ENCODE measurements at regions not wholly inside any gene's neighbourhood (a gene's known extent, or its start where the extent isn't known, plus 50 kb on each side); places are given as distances from the start of the nearest gene placed in this dataset.
"Not testable (repeated sequence)": the region's sequence is repeated elsewhere in the genome, so short reads cannot be mapped to it uniquely, and the experiment has no call there.

DNA sequence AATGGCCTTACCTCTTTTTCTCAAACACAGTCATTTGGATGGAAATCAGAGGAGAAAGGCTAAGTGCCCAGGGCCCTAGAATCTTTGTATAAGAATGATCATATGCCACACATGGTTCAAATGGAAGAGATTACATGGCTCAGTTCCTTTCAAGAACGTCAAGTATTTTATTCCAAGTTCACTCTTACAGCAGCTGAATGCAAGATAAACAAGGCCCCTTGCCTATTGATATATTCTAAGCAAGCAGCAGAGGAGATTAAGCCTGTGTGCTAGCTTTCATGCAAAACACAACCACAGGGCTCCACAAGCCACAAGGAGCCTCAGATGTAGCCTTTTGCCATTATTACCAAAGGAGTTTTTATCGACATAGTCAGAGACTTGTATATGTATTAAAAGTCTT is 55.3 kb upstream of the SLCO6A1 start:
- DNase-seq (ENCODE audit: low read depth), result no peak

GRCh38 chr5:102554728-102555127 is 55.9 kb upstream of the SLCO6A1 start:
- DNase-seq (ENCODE audit: low read depth), result no peak

GRCh38 chr5:102561894-102562760 is 63.3 kb upstream of the SLCO6A1 start:
- DNase-seq (ENCODE audit: low read depth), result no peak

GRCh38 chr5:102570747-102571146 is 71.9 kb upstream of the SLCO6A1 start:
- no peak for DNase-seq (ENCODE audit: low read depth)

DNA sequence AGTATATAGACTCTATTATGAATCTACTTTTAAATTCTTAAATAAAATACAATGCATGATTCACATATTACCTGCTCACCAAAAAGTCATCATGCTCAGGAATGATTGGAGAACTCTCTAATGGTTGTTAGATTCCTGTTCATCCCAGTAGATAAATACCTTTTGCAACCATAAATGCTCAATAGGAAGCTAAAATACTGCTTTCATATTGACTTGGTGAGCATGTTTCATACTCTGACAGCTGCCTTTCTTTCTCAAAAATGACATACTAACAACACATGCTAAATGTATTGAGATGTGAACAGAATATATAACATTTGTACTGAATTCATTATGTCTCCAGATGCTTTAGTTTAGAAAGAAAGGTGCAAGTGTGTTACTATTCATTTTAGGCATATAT is 79.6 kb upstream of the SLCO6A1 start:
- DNase-seq (ENCODE audit: low read depth), result no peak

- DNase-seq (ENCODE audit: low read depth), result no peak
Measured at GRCh38 chr5:102579379-102579778, 80.6 kb upstream of the SLCO6A1 start.

DNA sequence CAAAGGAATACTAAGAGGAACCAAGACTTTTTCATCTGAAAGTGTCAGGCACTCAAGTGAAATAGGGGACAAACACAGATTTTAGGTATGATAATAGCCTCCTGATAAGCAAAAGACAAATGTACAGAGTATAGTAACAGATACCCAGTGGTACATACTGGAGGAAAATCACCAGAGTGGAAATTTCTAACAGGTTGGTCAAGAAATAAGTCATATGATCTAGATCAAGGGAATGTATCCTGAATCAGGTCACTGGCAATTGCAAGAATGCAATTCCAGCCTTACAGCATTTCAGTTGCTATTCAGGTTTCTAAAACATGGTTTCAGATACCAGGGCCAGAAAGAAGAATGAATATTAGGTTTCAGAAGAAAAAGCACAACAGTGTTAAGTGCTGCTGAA is 82.2 kb upstream of the SLCO6A1 start:
- DNase-seq (ENCODE audit: low read depth), result no peak

GRCh38 chr5:102582696-102583095 is 83.9 kb upstream of the SLCO6A1 start:
- DNase-seq (ENCODE audit: low read depth), result no peak

DNA sequence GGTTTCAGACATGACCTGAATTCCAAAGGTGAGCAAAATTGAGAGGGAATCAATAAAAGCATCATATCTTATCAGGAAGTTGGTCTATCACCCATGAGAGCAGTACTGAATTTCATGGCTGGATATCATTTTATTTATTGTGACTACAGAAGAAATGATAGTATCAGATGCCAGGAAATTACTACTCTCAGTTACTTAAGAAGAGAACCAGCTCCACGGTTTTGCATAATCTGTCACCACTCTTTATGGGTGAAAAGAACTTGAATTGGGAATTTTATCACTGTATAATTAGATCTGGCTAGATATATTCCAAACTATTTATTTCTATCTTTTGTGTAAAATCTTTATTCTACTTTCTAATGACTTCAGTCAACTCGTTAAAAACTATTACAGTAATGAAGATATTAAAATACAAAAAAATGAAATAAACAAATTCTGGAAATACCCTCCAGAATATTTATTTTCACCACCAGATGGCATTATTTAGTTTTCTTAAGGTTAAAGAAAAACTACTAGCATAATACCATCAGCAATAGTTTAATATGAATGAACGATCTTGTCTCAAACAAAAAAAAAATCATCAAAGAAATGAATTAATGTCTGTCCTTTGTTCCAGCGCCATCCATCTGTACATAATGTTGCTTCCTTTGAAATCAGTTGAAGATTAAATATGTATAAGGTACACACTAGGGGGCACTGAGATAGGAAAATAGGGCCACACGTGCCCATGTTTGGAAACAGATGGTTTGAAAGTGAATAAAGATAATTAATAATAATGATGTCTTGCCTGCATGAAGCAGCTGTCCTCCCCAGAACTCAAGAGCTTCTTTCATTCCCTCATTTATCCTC is 84.7 kb upstream of the SLCO6A1 start:
- peak; percentile 30 for DNase-seq (ENCODE audit: low read depth)

DNA sequence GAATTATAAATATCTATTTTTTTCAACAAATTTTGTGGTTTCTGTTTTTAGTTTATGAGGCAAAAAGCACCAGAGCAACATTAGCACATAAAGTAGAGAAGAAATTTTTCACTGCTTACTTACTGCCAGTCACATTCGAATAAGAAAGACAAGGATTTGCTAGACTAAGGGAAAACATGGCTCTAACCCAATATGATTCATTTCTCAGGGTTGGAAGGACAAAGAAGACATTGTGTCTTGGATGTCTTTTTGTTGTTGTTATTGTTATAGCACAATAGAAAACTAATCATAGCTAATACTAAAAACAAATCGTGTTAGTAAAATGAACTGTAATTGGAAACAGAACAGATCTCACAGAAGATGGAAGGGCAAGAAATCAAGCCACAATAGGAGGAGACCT is 90.9 kb upstream of the SLCO6A1 start:
- no peak for DNase-seq (ENCODE audit: low read depth)

DNA sequence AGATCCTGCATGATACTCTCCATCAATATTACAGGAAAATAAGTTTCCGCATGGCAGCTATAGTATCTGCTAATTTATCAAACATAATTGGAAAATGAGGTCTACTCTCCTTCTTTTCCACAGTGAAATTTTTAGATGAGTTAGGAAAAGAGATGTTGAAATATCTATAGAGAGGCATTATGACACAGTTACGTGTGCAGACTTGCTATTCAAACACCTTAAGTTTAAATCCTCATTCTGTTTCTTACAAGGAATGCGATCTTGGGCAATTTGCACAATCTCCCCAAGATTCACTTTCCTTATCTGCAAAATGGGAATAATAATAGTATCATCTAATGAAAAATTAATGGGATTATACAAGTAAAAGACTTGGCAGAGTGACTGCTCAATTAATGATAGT is 91.7 kb upstream of the SLCO6A1 start:
- DNase-seq (ENCODE audit: low read depth), result no peak

- no peak for DNase-seq (ENCODE audit: low read depth)
Measured at GRCh38 chr5:102591650-102592049, 92.8 kb upstream of the SLCO6A1 start.

DNA sequence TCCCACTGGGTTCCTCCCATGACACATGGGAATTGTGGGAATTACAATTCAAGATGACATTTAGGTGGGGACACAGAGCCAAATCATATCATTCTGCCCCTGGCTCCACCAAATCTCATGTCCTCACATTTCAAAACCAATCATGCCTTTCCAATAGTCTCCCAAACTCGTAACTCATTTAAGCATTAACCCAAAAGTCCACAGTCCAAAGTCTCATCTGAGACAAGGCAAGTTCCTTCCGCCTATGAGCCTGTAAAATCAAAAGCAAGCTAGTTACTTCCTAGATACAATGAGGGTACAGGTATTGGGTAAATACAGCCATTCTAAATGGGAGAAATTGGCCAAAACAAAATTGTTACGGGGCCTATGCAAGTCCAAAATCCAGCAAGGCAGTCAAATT is 93.8 kb upstream of the SLCO6A1 start:
- not testable (repeated sequence) for DNase-seq (ENCODE audit: low read depth)

GRCh38 chr5:102594192-102594591 is 95.4 kb upstream of the SLCO6A1 start:
- no peak for DNase-seq (ENCODE audit: low read depth)

DNA sequence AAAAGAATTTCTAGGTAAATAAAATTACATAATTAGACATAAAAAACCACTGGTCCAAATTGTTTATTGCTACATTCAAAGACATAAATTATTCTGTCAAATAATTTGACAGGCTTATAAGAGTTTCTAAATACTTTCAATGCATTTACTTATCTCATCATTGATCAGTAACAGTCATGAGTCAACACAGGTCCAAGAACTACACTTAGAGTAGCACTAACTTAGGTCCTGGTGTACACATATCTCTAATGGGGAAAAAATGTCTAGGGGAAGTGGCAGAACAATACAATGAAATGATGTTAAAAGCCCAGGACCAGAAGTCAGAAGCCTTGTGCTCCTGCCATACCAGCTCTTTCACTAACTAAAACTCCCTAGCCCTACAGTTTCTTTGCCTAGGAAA is 96.5 kb upstream of the SLCO6A1 start:
- no peak for DNase-seq (ENCODE audit: low read depth)

DNA sequence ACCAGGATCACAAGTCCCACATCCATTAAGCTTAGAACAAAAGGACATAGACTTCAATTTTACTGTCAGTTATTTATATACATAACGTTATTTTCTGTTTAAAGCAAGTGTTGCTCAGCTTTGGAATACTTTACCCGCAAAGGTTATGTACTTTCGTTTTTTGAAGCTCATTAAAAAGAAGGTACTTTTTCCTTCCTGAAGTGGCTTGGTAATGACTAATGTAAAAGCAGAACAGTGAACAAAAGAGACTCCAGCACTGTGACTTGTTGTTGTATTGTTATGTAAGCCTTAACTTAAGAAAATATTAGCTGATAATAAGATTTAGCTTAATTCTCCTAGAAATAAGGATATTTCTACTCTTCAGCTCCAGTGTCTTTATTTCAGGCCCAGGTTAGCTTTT is 97.3 kb upstream of the SLCO6A1 start:
- no peak for DNase-seq (ENCODE audit: low read depth)

GRCh38 chr5:102596951-102597350 is 98.2 kb upstream of the SLCO6A1 start:
- DNase-seq (ENCODE audit: low read depth), result no peak

- DNase-seq (ENCODE audit: low read depth), result no peak
Measured at GRCh38 chr5:102599289-102599688, 100.5 kb upstream of the SLCO6A1 start.

DNA sequence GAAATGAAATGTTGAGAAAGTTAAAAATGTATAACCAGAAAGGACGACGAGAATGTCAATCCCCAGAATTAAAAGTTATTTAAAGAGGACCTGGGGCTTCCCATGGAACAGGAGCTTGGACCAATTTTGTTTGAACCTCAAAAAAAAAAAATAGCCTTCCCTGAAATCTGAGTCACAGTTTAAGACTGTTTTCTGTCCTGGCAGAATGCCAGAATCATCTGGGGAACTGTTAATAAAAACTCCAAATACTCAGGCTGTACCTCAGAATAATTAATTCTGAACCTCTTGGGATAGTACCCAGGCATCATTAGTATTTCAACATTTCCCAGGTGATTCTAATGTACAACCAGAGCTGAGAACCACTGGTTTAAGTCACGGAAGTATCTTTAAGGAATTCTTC is 102.2 kb upstream of the SLCO6A1 start:
- no peak for DNase-seq (ENCODE audit: low read depth)

GRCh38 chr5:102603670-102604069 is 104.9 kb upstream of the SLCO6A1 start:
- no peak for DNase-seq (ENCODE audit: low read depth)

DNA sequence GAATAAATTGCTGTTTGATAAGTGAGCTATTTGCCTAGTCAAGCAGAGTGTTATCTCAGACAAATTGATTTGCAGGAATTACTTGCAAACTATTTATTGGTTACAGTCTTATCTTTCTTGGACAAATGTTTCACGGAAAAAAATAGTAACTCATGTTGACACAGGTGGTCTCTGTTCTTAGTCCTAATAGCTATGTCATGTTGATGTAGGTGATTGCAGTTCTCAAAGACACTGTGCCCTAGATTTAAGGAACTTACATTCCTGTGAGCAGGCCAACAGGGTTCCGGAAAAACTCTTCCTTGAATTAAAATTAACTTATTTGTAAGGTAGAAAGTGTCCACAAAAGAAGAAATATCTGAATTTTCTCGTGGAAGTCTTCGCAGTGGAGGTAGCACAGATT is 109.6 kb upstream of the SLCO6A1 start:
- no peak for DNase-seq (ENCODE audit: low read depth)

DNA sequence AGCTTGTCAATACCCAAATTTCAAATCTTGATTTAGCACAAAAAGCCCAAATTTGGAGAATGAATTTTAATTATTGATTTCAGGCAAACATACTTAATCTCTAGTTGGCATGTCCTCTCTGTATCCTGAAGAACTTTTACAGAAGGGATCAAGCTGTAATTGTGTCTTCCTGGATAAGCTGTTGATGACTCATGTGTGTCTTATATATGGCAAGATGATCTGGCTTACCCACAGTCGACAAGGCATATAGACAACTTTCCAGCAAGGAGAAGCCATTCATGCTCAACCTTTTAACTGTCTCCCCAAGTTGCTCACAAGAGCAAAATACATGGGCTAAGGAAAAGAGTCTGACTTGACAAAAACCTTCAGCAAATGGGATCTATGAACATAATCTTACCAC is 112.5 kb upstream of the SLCO6A1 start:
- no peak for DNase-seq (ENCODE audit: low read depth)

DNA sequence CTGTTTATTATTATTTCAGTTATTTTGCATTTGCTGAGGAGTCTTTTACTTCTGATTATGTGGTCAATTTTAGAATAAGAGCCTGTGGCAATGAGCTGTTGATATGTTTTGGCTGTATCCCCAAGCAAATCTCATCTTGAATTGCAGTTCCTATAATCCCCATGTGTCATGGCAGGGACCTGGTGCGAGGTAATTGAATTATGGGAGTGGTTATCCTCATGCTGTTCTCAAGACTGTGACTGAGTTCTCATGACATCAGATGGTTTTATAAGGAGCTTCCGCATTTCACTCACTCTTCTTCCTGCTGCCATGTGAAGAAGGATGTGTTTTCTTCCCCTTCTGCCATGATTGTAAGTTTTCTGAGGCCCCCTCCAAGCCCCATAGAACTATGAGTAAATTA is 114.9 kb upstream of the SLCO6A1 start:
- DNase-seq (ENCODE audit: low read depth), result no peak

Data from HS-5 (cell line).